Ishikawa (cell line): ENCODE measurements at regions not wholly inside any gene's neighbourhood (a gene's known extent, or its start where the extent isn't known, plus 50 kb on each side); places are given as distances from the start of the nearest gene placed in this dataset.

Experiments
- CEBPB ChIP-seq: IDR thresholded peaks from 2 replicates; pipeline ENCODE4 v1.6.1; 2012
- CREB1 ChIP-seq: IDR thresholded peaks from 2 replicates; pipeline ENCODE4 v1.6.1; 2012; ENCODE audit warnings: low read depth
- EGR1 ChIP-seq: IDR thresholded peaks from 2 replicates; pipeline ENCODE4 v1.6.1; 2012
- EP300 ChIP-seq: IDR thresholded peaks from 2 replicates; pipeline ENCODE4 v1.6.1; 2012; ENCODE audit warnings: borderline replicate concordance
- FOXM1 ChIP-seq: IDR thresholded peaks from 2 replicates; pipeline ENCODE4 v1.6.1; 2012; ENCODE audit warnings: low read depth, borderline replicate concordance
- MAX ChIP-seq: IDR thresholded peaks from 2 replicates; pipeline ENCODE4 v1.6.1; 2012
- NFIC ChIP-seq: IDR thresholded peaks from 2 replicates; pipeline ENCODE4 v1.6.1; 2012
- RAD21 ChIP-seq: IDR thresholded peaks from 2 replicates; pipeline ENCODE4 v1.6.1; 2012; ENCODE audit warnings: low read depth
- REST ChIP-seq: IDR thresholded peaks from 2 replicates; pipeline ENCODE4 v1.6.1; 2012; ENCODE audit warnings: low read depth, mild to moderate bottlenecking
- TAF1 ChIP-seq: IDR thresholded peaks from 2 replicates; pipeline ENCODE4 v1.6.1; 2012; ENCODE audit warnings: low read depth, mild to moderate bottlenecking
- TCF12 ChIP-seq: IDR thresholded peaks from 2 replicates; pipeline ENCODE4 v1.6.1; 2012; ENCODE audit warnings: low read depth
- TEAD4 ChIP-seq: IDR thresholded peaks from 2 replicates; pipeline ENCODE4 v1.6.1; 2012
- USF1 ChIP-seq: IDR thresholded peaks from 2 replicates; pipeline ENCODE4 v1.6.1; 2012
- YY1 ChIP-seq: IDR thresholded peaks from 2 replicates; pipeline ENCODE4 v1.6.1; 2012; ENCODE audit warnings: low read depth
- ZBTB7A ChIP-seq: IDR thresholded peaks from 2 replicates; pipeline ENCODE4 v1.6.1; 2012; ENCODE audit warnings: low read depth

- TF ChIP-seq EP300 (no peak), ZBTB7A (no peak), CREB1 (no peak), MAX (no peak), YY1 (no peak), TEAD4 (no peak), CEBPB (no peak), REST (no peak), RAD21 (no peak), USF1 (no peak), NFIC (no peak), EGR1 (no peak)
Observed at GRCh38 chr19:30778061-30778460, 405.9 kb downstream of the ZNF536 start.

- no peak for TF ChIP-seq EP300
- TF ChIP-seq NFIC = no peak
- TF ChIP-seq FOXM1 = no peak
- TF ChIP-seq YY1 = no peak
Observed at GRCh38 chr19:30775956-30776355, 403.8 kb downstream of the ZNF536 start.

GRCh38 chr19:30774252-30774766 is 402.1 kb downstream of the ZNF536 start:
- no peak for TF ChIP-seq TAF1
- TF ChIP-seq CEBPB = no peak
- TF ChIP-seq ZBTB7A = no peak
- no peak for TF ChIP-seq USF1
- no peak for TF ChIP-seq NFIC
- TF ChIP-seq TEAD4 = no peak
- TF ChIP-seq RAD21 = no peak
- TF ChIP-seq CREB1 = no peak
- no peak for TF ChIP-seq REST
- TF ChIP-seq EP300 = no peak

- TF ChIP-seq ZBTB7A (no peak), TCF12 (no peak), EGR1 (no peak), TAF1 (no peak), CREB1 (no peak), REST (no peak), TEAD4 (no peak), NFIC (no peak), RAD21 (no peak), USF1 (no peak), EP300 (no peak), FOXM1 (no peak), YY1 (no peak), CEBPB (no peak), MAX (no peak)
Observed at GRCh38 chr19:30762651-30763050, 390.5 kb downstream of the ZNF536 start.

- TF ChIP-seq MAX = no peak
- TF ChIP-seq RAD21 = no peak
- no peak for TF ChIP-seq USF1
- no peak for TF ChIP-seq YY1
- no peak for TF ChIP-seq EGR1
- TF ChIP-seq REST = no peak
- TF ChIP-seq TCF12 = no peak
- no peak for TF ChIP-seq TAF1
- no peak for TF ChIP-seq FOXM1
- no peak for TF ChIP-seq NFIC
- TF ChIP-seq CREB1 = no peak
- no peak for TF ChIP-seq TEAD4
- TF ChIP-seq ZBTB7A = no peak
- no peak for TF ChIP-seq CEBPB
- no peak for TF ChIP-seq EP300
Observed at GRCh38 chr19:30760014-30760413, 387.8 kb downstream of the ZNF536 start.
